ENCODE measurements at regions not wholly inside any gene's neighbourhood (a gene's known extent, or its start where the extent isn't known, plus 50 kb on each side); places are given as distances from the start of the nearest gene placed in this dataset.
"Not testable (repeated sequence)": the region's sequence is repeated elsewhere in the genome, so short reads cannot be mapped to it uniquely, and the experiment has no call there.

DNA sequence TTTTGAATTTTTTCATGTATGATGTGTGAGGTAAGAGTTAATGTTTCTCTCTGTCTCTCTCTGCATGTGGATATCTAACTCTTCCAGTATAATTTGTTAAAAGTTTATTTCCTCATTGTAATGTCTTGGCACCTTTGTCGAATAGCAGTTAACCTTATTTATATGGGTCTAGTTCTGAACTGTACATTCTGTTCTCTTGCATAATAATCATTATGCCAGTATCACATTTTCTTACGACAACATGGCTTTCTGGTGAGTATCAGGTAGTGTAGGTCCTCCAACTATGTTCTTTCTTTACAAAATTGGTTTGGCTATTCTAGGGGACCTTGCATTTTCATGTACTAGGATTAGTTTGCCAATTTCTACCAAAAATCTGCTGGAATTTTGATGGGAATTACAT lies 337.0 kb upstream of the FZD8 start:
- no peaks in the 10 kb centered on the region for H3K36me3 Mint-ChIP-seq
- ATAC-seq (ENCODE audit: low read depth) (no peak), DNase-seq (ENCODE audit: low spot score in 2 of 2) (no peak)
- no peaks in the 10 kb centered on the region for H3K4me1 Mint-ChIP-seq
- H3K27ac Mint-ChIP-seq, result no peak overlapping the region
- no peaks in the 10 kb centered on the region for H3K27me3 Mint-ChIP-seq
- H3K4me3 Mint-ChIP-seq, result no peak overlapping the region
- H3K9me3 Mint-ChIP-seq, result peaks cover 4% of the 10 kb centered on the region

GRCh38 chr10:35973912-35974591 lies 332.0 kb upstream of the FZD8 start:
- not testable (repeated sequence) for H3K4me1 Mint-ChIP-seq; DNase-seq (ENCODE audit: low spot score in 2 of 2); H3K4me3 Mint-ChIP-seq; H3K36me3 Mint-ChIP-seq; ATAC-seq (ENCODE audit: low read depth); H3K27ac Mint-ChIP-seq; H3K27me3 Mint-ChIP-seq
- H3K9me3 Mint-ChIP-seq, result peaks cover 11% of the 10 kb centered on the region

- Mint-ChIP-seq H3K27ac (no peak overlapping the region), H3K9me3 (peaks cover 11% of the 10 kb centered on the region), H3K4me3 (no peak overlapping the region), H3K4me1 (no peaks in the 10 kb centered on the region), H3K36me3 (no peaks in the 10 kb centered on the region), H3K27me3 (no peaks in the 10 kb centered on the region)
- ATAC-seq (ENCODE audit: low read depth) (no peak), DNase-seq (ENCODE audit: low spot score in 2 of 2) (no peak)
Measured at GRCh38 chr10:35972275-35972674, 330.2 kb upstream of the FZD8 start.

- Mint-ChIP-seq H3K4me1 (no peaks in the 10 kb centered on the region), H3K36me3 (no peaks in the 10 kb centered on the region), H3K27me3 (no peaks in the 10 kb centered on the region), H3K9me3 (peaks cover 15% of the 10 kb centered on the region), H3K4me3 (no peak overlapping the region), H3K27ac (no peak overlapping the region)
- DNase-seq (ENCODE audit: low spot score in 2 of 2) (no peak), ATAC-seq (ENCODE audit: low read depth) (no peak)
Measured at GRCh38 chr10:35971397-35971796, 329.3 kb upstream of the FZD8 start.

DNA sequence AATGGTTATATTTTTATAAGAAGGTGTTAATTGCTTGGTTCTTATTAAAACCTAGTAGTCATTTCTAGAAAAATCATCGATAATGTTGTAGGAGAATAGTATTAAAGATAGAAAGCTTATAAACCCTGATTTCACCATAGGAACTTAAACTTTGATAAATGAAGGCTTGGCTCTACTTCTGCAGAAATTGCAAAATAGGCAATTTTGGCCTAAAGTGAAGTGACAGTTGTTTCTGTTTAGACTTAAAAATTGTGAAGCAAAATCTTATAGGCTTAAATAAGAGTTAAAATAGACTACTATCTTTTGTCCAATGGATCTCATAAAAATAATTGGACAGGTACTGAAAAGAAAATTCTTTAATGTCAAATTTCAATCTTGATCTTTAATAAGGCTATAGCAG lies 321.6 kb upstream of the FZD8 start:
- Mint-ChIP-seq H3K4me3 (no peak overlapping the region), H3K4me1 (no peaks in the 10 kb centered on the region), H3K27ac (no peak overlapping the region), H3K27me3 (peaks cover 6% of the 10 kb centered on the region), H3K9me3 (peaks cover 9% of the 10 kb centered on the region), H3K36me3 (no peaks in the 10 kb centered on the region)
- ATAC-seq (ENCODE audit: low read depth) (no peak), DNase-seq (ENCODE audit: low spot score in 2 of 2) (no peak)

- ATAC-seq (ENCODE audit: low read depth), result no peak
- Mint-ChIP-seq H3K36me3 (no peaks in the 10 kb centered on the region), H3K9me3 (peaks cover 6% of the 10 kb centered on the region), H3K27ac (no peak overlapping the region), H3K27me3 (peaks cover 6% of the 10 kb centered on the region), H3K4me3 (no peak overlapping the region), H3K4me1 (no peaks in the 10 kb centered on the region)
- no peak for DNase-seq (ENCODE audit: low spot score in 2 of 2)
Measured at GRCh38 chr10:35961501-35961900, 319.4 kb upstream of the FZD8 start.

GRCh38 chr10:35959252-35959651 lies 317.2 kb upstream of the FZD8 start:
- Mint-ChIP-seq H3K4me1 (no peaks in the 10 kb centered on the region), H3K27me3 (peaks cover 6% of the 10 kb centered on the region), H3K9me3 (peaks cover 2% of the 10 kb centered on the region), H3K36me3 (no peaks in the 10 kb centered on the region), H3K4me3 (no peak overlapping the region), H3K27ac (no peak overlapping the region)
- DNase-seq (ENCODE audit: low spot score in 2 of 2) (no peak), ATAC-seq (ENCODE audit: low read depth) (no peak)

GRCh38 chr10:35958609-35959008 lies 316.5 kb upstream of the FZD8 start:
- not testable (repeated sequence) for H3K27me3 Mint-ChIP-seq; H3K4me1 Mint-ChIP-seq; H3K4me3 Mint-ChIP-seq; DNase-seq (ENCODE audit: low spot score in 2 of 2); H3K36me3 Mint-ChIP-seq; H3K27ac Mint-ChIP-seq; H3K9me3 Mint-ChIP-seq; ATAC-seq (ENCODE audit: low read depth)

DNA sequence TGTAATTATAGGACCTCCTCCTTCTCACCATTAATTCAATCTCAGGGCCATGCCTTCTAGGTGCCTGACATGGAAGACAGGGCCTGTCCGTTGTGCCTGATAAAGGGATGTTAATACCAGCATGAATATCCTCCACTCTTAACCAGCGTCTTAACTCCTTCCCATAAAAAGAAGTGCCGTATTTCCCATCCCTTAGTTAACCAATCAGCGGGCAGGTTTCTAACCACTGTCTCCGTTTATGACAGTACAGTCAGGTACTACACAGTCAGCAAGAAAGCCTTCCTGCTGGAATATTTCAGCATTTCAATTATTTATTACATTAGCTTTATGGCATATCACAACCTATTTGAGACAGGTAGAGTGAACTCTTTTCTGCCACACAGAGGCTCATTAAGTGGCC lies 308.6 kb upstream of the FZD8 start:
- ATAC-seq (ENCODE audit: low read depth), result no peak
- Mint-ChIP-seq H3K9me3 (no peaks in the 10 kb centered on the region), H3K27me3 (peaks cover 4% of the 10 kb centered on the region), H3K36me3 (no peaks in the 10 kb centered on the region), H3K27ac (no peak overlapping the region), H3K4me3 (no peak overlapping the region), H3K4me1 (no peaks in the 10 kb centered on the region)
- no peak for DNase-seq (ENCODE audit: low spot score in 2 of 2)

- Mint-ChIP-seq H3K4me1 (no peaks in the 10 kb centered on the region), H3K27me3 (peaks cover 4% of the 10 kb centered on the region), H3K9me3 (no peaks in the 10 kb centered on the region), H3K4me3 (no peak overlapping the region), H3K27ac (no peak overlapping the region), H3K36me3 (no peaks in the 10 kb centered on the region)
- DNase-seq (ENCODE audit: low spot score in 2 of 2) (no peak), ATAC-seq (ENCODE audit: low read depth) (no peak)
Measured at GRCh38 chr10:35950226-35950625, 308.1 kb upstream of the FZD8 start.

- ATAC-seq (ENCODE audit: low read depth) (no peak), DNase-seq (ENCODE audit: low spot score in 2 of 2) (no peak)
- H3K4me3 Mint-ChIP-seq, result no peak overlapping the region
- no peaks in the 10 kb centered on the region for H3K9me3 Mint-ChIP-seq
- H3K27me3 Mint-ChIP-seq, result peaks cover 4% of the 10 kb centered on the region
- H3K27ac Mint-ChIP-seq, result no peak overlapping the region
- no peaks in the 10 kb centered on the region for H3K4me1 Mint-ChIP-seq
- no peaks in the 10 kb centered on the region for H3K36me3 Mint-ChIP-seq
Measured at GRCh38 chr10:35949811-35950211, 307.7 kb upstream of the FZD8 start.

DNA sequence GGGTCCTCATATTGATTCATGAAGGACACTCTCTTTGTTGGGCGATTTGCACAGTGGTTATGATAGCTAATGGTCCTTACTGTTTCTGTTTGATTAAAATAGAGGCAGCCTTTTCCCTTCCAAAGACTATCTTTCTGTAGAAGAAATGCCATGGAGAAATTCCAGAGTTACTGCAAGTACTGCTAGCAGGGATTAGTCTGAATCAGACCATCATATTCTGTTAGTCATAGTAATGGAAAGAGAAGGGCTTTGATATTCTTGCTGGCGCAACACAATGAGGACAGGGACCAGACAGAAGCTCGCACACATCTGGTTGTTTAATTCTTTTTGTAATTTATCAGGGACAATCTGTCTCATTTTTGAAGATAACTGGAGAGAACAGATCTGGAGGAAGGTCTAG lies 304.5 kb upstream of the FZD8 start:
- no peak overlapping the region for H3K27ac Mint-ChIP-seq
- no peak overlapping the region for H3K4me3 Mint-ChIP-seq
- no peaks in the 10 kb centered on the region for H3K4me1 Mint-ChIP-seq
- H3K9me3 Mint-ChIP-seq, result peaks cover 3% of the 10 kb centered on the region
- ATAC-seq (ENCODE audit: low read depth), result no peak
- H3K36me3 Mint-ChIP-seq, result no peaks in the 10 kb centered on the region
- DNase-seq (ENCODE audit: low spot score in 2 of 2), result no peak
- H3K27me3 Mint-ChIP-seq, result no peaks in the 10 kb centered on the region

DNA sequence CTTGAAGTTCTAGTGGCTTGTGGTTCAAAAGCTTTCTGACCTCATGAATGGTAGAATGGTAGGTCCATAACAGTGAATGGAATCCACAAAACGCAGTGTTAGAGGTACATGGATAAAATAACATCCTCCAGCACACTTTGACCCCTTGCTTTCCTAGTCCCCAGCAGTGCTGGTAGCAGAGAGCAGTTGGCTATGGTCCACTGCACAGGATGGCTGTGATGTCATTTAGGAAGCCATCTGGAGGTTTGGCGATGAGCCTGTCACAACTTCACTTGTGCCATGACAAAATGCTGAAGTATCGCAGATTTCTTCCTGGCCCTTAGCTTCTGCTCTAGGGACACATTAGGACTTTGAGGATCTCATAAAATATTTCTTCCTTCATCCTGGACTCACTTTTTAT lies 300.0 kb upstream of the FZD8 start:
- H3K9me3 Mint-ChIP-seq, result peaks cover 5% of the 10 kb centered on the region
- no peaks in the 10 kb centered on the region for H3K36me3 Mint-ChIP-seq

GRCh38 chr10:35940141-35941041 lies 298.3 kb upstream of the FZD8 start:
- no peak overlapping the region for H3K27ac Mint-ChIP-seq
- peaks cover 5% of the 10 kb centered on the region for H3K9me3 Mint-ChIP-seq
- DNase-seq (ENCODE audit: low spot score in 2 of 2) (no peak), ATAC-seq (ENCODE audit: low read depth) (no peak)
- H3K36me3 Mint-ChIP-seq, result no peaks in the 10 kb centered on the region
- H3K4me1 Mint-ChIP-seq, result no peaks in the 10 kb centered on the region
- H3K27me3 Mint-ChIP-seq, result peaks cover 5% of the 10 kb centered on the region
- H3K4me3 Mint-ChIP-seq, result no peak overlapping the region

More for the DNA sequence above, 300.0 kb upstream of the FZD8 start:
- Mint-ChIP-seq H3K27me3 (peaks cover 5% of the 10 kb centered on the region), H3K4me3 (no peak overlapping the region), H3K4me1 (no peaks in the 10 kb centered on the region), H3K27ac (no peak overlapping the region)
- no peak for DNase-seq (ENCODE audit: low spot score in 2 of 2)
- ATAC-seq (ENCODE audit: low read depth), result no peak

All from memory B cell (primary cell).